GM21717 (cell line): ENCODE measurements at regions not wholly inside any gene's neighbourhood (a gene's known extent, or its start where the extent isn't known, plus 50 kb on each side); places are given as distances from the start of the nearest gene placed in this dataset.
"Not testable (repeated sequence)": the region's sequence is repeated elsewhere in the genome, so short reads cannot be mapped to it uniquely, and the experiment has no call there.

Source experiments
- ATAC-seq: cut with Tn5 transposase; IDR thresholded peaks from one replicate; pipeline ENCODE4 v1.9.1; 2021; ENCODE audit warnings: mild to moderate bottlenecking, moderate library complexity; ENCODE audit not compliant: unreplicated experiment

DNA sequence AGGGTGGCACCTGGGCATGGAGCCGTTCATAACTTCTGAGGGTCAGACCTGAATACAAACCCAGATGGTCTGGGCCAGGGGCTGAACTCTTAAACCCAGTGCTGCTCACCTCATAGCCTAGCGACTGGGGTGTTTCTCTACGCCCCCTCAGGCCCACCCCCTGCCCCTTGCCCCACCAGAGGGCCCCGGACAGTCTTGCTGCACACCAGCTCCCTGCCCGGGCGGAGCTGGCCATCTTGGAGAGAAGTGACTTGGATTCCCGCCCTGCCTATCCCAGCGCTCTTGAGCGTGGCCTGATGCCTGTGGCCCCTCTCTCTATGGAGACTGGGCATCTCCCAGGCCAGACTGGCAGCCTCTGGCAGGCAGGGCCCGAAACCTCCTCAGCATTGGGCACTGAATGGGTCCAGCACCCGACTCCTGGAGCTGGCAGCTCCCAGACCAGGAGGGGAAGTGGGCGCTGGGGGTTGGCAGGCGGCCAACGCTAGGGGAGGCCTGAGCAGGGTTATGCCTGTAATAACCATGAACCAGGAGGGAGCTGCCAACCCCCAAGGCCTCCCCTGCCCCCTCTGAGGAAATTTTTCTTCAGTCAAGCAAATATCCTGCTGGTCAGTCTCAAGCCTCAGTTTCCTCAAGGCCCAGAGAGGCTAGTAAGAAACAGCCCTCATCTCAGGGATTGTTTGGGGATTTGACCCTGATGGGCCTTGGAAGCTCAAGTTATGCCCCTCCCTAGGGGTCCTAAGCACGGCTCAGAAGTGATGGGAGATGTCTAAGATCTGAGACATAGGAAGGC, 169.5 kb downstream of the VEGFA start:
- no peak for ATAC-seq

DNA sequence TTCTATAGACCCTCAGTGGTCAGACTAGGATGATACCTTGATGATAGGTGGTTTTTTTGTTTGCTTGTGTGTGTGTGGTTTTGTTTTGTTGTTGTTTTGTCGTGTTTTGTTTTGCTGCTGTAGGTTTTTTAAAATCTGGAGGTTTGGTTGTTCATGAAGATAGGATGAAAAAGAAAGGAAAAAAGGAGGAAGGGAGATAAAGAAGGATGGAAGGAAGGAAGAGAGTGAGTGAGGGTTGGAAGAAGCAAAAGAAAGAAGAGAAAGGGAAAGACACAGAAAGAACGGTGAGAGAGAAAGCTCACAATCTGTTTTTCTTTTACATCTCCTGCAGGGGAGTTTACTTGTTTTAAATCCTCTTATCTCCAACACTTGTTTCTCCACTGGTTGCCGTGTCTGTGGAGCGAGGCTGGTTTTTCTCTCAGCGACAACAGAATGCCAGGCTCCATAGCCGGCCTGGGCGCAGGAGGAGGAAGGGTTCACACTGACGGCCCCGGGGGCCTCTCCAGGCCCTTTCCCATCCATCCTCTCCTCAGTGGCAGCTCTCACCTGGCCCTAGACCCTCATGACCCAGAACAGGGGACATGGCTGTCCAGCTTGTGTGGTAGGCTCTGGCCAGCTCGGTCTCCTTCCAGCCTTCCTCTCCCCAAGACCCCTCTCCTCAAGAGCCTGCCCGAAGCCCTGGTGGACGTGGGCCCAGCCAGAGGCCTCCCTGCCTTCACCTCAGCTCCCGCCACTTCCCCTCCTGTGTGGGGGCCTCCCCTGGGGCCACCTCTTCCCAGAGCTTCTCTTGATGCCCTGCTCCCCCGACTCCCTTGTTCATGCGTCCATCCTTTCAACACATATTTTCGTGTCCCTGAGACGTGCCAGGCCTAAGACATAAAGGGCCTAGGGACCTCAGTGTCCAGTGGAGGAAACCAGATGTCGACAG, 168.4 kb downstream of the VEGFA start:
- no peak for ATAC-seq

DNA sequence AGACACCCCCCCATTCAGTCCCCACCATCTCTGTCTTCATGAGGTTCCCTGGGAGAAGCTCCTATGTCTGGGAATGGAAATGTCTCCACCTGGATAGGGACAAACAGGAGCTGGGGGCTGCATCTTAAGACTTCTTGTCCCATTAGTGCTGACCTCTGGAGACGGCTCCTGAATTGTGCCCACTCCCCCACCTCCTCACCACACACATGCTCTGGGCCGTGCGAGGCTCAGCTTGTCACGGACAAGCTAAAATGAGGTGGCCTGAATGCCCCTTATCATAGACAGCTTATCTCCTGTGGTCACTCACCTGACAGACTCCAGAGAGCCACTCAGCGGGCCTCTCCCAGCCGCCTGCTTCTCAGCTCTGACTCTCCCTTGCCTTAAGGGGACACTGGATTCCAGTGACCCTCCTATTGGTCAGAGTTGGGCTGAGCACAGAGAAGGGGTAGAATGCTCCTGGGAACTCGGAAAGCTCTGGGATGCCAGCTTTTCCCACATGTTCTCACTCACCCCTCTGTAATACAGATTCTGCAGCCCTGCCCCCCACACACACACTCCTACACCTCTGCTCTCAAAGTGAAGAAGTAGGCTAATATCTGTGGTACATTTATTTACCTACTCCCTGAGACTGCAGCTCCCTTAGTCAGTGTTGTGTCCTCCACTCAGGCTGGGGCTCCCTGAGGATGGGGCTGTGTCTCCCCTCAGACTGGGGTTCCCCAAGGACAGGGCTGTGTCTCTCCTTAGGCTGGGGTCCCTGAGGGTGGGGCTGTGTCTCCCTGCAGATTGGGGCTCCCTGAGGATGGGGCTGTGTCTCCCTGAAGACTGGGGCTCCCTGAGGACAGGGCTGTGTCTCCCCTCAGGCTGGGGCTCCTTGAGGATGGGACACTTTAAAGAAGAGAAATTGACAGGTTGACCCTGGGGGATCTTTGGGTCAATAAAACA, 167.5 kb downstream of the VEGFA start:
- ATAC-seq: no peak

DNA sequence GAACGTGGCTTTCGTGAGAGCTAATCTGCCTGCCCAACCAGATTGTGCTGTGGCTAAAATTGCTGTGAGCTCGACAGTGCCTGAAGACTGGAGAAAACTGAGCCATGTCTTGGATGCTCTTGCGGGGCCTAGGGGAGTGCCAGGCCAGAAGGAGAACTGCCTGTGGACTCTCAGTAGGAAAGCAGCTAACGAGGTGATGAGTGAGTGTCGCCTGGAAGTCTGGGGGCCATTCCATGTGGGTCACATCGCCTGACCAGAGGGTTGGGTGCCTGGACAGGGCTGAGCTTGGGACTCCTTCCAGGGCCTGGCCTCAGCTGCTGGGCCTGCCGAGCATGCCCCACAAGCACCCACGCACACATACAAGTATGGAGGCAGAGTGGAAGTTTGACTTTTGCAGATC, 166.5 kb downstream of the VEGFA start:
- ATAC-seq: no peak

DNA sequence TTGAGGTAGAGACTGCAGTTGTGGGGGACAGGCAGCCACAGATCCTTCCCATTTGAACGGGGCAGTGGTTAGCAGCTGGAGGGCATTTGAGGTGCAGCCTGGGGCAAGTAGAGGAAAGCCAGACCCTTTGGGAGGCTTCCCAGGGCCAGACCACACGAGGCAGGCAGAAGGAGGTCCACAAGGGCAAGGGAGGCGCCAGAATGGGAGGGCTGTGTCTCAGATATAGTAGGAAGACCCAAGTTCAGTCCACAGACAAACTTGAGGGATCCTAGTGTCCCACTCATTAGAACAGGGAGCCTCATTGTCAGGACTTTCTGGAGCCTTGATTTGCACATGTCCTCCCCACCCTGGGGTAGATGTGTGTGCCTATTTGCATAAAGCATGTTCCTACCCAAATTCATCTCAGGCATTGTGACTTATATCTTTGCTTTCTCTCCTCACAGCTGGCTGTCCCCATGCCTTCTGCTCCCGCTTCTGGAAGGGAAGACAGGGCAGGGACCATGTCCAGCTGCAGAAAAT, 166.0 kb downstream of the VEGFA start:
- no peak for ATAC-seq

DNA sequence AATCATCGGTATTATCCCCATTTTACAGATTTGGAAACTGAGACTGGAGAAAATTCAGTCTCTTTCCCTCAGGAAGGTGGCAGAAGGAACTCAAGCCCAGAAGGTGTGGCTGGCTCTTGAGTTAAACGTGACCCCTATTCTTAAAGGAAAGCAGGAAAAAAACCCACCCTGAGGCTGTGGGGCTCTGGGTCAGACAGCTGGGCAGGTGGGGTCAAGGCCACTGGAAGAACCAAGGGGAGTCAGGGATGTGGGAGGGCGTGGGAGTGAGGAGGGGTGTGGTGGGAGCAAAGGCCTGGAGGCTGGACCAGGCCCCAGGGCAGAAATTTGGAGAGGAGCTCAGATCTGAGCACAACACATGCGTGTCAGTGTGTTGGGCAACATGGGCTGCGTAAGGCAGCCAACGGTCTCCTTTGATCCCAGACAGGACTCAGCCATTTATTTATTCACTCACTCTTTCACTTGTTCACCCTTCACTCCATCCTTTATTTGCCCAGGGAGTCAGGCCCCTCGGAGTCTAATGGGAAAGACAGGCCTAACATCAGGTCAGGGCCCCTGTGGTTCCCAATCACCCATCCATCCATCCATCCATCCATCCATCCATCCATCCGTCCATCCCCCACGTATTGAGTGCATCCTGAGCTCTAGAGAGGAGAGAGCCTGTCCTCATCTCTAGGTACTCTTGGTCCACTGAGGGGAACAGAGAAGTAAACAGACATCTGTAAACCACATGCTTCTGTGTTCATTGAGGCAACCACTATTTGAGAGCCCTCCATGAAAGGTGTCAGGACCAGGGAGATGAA, 165.0 kb downstream of the VEGFA start:
- no peak for ATAC-seq

GRCh38 chr6:43934183-43934802, 164.3 kb downstream of the VEGFA start:
- ATAC-seq: no peak

- ATAC-seq: no peak
Measured at GRCh38 chr6:43933148-43933885, 163.3 kb downstream of the VEGFA start.

DNA sequence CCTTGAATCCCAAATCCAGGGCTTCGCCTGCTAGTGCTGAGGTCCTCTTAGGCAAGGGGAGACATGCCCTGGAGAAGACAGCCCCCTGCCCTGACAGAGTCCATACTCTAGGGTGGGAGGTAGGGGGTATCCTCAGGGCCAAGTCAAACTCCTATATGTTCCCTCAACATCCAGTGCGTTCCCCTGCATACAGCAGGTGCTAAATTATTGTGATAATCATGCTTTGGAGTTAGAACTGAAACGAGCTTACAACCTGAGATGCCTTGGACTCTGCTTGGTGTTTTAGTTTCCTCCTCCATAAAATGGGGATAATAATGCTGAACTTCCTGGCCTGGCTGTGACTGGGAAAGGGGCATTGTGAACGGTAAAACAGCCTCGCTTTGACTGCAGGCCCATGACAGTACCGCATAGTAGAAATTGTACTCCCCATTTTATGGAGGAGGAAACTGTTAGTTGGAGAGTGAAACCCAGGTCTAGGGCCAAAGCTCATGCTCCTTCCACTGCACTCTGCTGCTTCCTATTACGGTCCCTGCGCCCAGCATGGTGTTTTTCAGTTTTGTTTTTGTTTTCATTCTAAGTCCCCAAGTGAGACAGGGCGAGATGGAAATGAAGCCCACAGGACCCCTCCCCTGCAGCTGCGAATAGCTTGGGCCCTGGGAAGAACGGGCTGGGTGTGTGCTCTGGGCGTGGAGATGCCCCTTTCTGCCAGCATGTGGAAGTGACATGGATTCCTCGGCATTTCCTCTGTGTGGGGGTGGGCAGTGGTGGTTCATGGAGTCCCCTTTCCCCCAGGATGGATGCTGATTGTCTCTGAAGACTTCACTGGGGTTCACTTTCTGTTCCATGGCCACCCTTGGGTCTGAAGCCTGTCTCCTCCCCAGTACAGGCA, 162.5 kb downstream of the VEGFA start:
- no peak for ATAC-seq

GRCh38 chr6:43931201-43931600, 161.2 kb downstream of the VEGFA start:
- no peak for ATAC-seq

GRCh38 chr6:43930440-43931154, 160.6 kb downstream of the VEGFA start:
- no peak for ATAC-seq

DNA sequence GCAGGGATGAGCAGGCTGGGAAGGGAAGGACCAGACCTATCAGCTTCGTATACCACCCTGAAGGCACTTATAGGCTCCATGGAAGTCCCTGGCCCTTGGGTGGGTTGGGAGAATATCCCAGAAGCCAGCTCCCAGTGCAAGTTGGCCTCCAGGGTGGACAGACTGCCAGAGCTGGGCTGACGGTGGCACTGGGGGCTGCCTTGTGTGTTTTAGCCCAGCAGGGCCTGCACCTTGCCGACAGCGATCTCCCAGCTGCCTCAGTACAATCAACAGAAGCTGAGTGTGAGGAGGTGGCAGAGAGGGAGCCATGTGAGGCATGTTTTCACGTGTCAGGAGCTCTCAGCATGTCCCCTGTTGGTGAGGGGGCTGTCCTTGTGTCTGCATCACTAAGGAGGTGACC, 159.5 kb downstream of the VEGFA start:
- no peak for ATAC-seq

- no peak for ATAC-seq
Measured at GRCh38 chr6:43927532-43928210, 157.7 kb downstream of the VEGFA start.

GRCh38 chr6:43926634-43927531, 156.9 kb downstream of the VEGFA start:
- no peak for ATAC-seq

DNA sequence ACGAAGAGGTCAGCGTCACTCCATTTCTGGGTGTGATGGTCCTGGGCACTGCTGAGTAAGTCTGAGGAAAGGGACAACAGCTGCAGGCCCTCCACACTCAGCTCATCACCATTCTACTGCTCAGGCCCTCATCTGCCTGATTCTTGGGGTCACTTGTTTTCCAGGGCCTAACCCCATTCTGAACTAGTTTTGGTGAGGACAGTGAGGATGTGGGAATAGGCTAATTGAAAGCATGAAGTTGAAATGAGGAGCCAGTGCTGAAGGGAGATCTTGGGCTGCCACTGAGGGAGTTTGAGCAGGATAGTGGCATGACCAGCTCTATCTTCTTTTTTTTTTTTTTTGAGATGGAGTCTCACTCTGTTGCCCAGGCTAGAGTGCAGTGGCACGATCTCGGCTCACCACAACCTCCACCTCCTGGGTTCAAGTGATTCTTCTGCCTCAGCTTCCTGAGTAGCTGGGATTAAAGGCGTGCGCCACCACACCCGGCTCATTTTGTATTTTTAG, 155.7 kb downstream of the VEGFA start:
- not testable (repeated sequence) for ATAC-seq
